OCI-LY3 (cell line): ENCODE measurements at regions not wholly inside any gene's neighbourhood (a gene's known extent, or its start where the extent isn't known, plus 50 kb on each side); places are given as distances from the start of the nearest gene placed in this dataset.
"Not testable (repeated sequence)": the region's sequence is repeated elsewhere in the genome, so short reads cannot be mapped to it uniquely, and the experiment has no call there.

Experiments used
- CTCF ChIP-seq: fragments of 200-600, 300-600 bp; sonication (generic); IDR thresholded peaks from 2 replicates; pipeline ENCODE4 v1.5.1; 2014; ENCODE audit warnings: antibody characterized with exemption, low read length, low read depth
- EZH2phosphoT487 ChIP-seq: fragments of 200-600 bp; shearing (Covaris generic); IDR thresholded peaks from 2 replicates; pipeline ENCODE4 v1.6.1; 2018; ENCODE audit warnings: antibody characterized with exemption, mixed run types, low read depth

DNA sequence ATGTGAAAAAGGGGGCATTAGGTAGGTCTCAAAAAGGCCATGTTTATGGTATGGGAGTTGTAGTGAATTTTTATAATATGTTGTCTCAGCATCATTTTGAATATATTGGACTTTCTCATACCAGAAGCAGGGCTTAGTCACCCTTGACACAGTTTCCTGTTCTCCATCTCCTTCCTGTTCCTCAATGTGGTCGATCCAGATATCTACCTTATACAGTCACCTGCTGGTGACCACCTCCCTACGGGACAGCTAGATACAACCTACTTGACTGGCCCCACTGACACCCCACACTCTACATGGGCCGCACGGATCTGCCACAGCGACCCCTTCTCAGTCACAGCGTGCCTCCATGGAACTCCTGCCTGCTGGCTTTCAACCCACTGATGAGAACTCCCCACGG is 193.5 kb upstream of the ATP6AP2 start:
- not testable (repeated sequence) for TF ChIP-seq CTCF, EZH2phosphoT487
